Activated CD4-positive, CD25-positive, alpha-beta regulatory T cell treated with anti-CD3 and anti-CD28 coated beads, Interleukin-2, amount 50 U/mL, for 16 hours (primary cell): ENCODE measurements at regions not wholly inside any gene's neighbourhood (a gene's known extent, or its start where the extent isn't known, plus 50 kb on each side); places are given as distances from the start of the nearest gene placed in this dataset.

Experiments
- DNase-seq: peaks from one replicate; pipeline ENCODE4 v3.0.0-alpha.2; 2020; ENCODE audit warnings: low read depth, low spot score

- DNase-seq, result no peak
Observed at GRCh38 chr1:83673312-83673711, 325.6 kb downstream of the TTLL7 start.

- DNase-seq, result no peak
Observed at GRCh38 chr1:83671586-83671985, 327.3 kb downstream of the TTLL7 start.

- DNase-seq, result no peak
Observed at GRCh38 chr1:83670909-83671565, 327.9 kb downstream of the TTLL7 start.

- no peak for DNase-seq
Observed at GRCh38 chr1:83641796-83642443, 357.0 kb downstream of the TTLL7 start.

GRCh38 chr1:83641206-83641658 is 357.7 kb downstream of the TTLL7 start:
- DNase-seq, result no peak

- no peak for DNase-seq
Observed at GRCh38 chr1:83639785-83640184, 359.1 kb downstream of the TTLL7 start.

- DNase-seq, result no peak
Observed at GRCh38 chr1:83637586-83637985, 361.3 kb downstream of the TTLL7 start.

GRCh38 chr1:83637009-83637408 is 361.9 kb downstream of the TTLL7 start:
- DNase-seq, result no peak

- DNase-seq, result no peak
Observed at GRCh38 chr1:83632906-83633305, 366.0 kb downstream of the TTLL7 start.

- DNase-seq, result no peak
Observed at GRCh38 chr1:83631851-83632250, 367.1 kb downstream of the TTLL7 start.

- DNase-seq, result no peak
Observed at GRCh38 chr1:83627045-83627444, 371.9 kb downstream of the TTLL7 start.

- DNase-seq, result no peak
Observed at GRCh38 chr1:83626603-83627002, 372.3 kb downstream of the TTLL7 start.

GRCh38 chr1:83625646-83626045 is 373.3 kb downstream of the TTLL7 start:
- DNase-seq, result no peak

GRCh38 chr1:83620016-83620415 is 378.9 kb downstream of the TTLL7 start:
- no peak for DNase-seq

- DNase-seq, result no peak
Observed at GRCh38 chr1:83619170-83619896, 379.6 kb downstream of the TTLL7 start.

GRCh38 chr1:83617883-83618282 is 381.0 kb downstream of the TTLL7 start:
- no peak for DNase-seq

GRCh38 chr1:83615370-83615769 is 383.6 kb downstream of the TTLL7 start:
- no peak for DNase-seq

- DNase-seq, result no peak
Observed at GRCh38 chr1:83606416-83606955, 392.4 kb downstream of the TTLL7 start.

GRCh38 chr1:83596331-83596730 is 402.6 kb downstream of the TTLL7 start:
- no peak for DNase-seq

GRCh38 chr1:83593073-83593472 is 405.9 kb downstream of the TTLL7 start:
- no peak for DNase-seq

- no peak for DNase-seq
Observed at GRCh38 chr1:83588140-83588539, 410.8 kb downstream of the TTLL7 start.

GRCh38 chr1:83583351-83584014 is 415.4 kb downstream of the TTLL7 start:
- no peak for DNase-seq
